Vagina (tissue), 2 donors: ENCODE measurements at regions not wholly inside any gene's neighbourhood (a gene's known extent, or its start where the extent isn't known, plus 50 kb on each side); places are given as distances from the start of the nearest gene placed in this dataset.

Experiments
- POLR2A ChIP-seq, 2 donors: fragments of 450-650 bp; IDR thresholded peaks; one replicate each; pipeline ENCODE4 v1.6.1; 2017; ENCODE audit warnings: antibody characterized with exemption in 2 of 2, mild to moderate bottlenecking in 2 of 2, moderate library complexity in 2 of 2
- TF ChIP-seq, protein P1 (sequence below), 3 experiments: fragments of 450-650 bp in 2 of 3; fragments of 200-600 bp in 1 of 3; sonication (generic) in 1 of 3; IDR thresholded peaks; one replicate each; pipeline ENCODE4 v1.5.1; 2017 to 2019; ENCODE audit warnings: antibody characterized with exemption in 3 of 3, mild to moderate bottlenecking in 2 of 3, moderate library complexity in 2 of 3

DNA sequence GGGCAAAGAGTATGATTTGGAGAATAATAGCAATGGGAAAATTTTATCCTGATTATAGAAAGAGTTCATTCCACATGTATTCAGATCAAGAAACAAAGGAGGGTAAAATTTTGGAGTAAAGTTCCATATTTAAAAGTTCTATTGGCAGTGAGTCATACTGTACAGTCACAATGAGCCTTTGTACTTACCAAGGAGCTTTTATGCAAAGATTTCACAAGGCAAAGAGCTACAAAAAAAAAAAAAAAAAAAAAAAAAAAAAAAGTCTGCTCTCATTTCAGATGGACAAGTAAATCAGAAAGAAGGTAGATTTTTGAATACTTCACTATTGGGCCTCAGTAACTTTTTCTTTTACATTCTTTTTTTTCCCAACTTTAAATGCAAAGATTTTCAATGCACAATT is 1802.2 kb upstream of the PIK3C3 start:
- TF ChIP-seq, protein P1, sequence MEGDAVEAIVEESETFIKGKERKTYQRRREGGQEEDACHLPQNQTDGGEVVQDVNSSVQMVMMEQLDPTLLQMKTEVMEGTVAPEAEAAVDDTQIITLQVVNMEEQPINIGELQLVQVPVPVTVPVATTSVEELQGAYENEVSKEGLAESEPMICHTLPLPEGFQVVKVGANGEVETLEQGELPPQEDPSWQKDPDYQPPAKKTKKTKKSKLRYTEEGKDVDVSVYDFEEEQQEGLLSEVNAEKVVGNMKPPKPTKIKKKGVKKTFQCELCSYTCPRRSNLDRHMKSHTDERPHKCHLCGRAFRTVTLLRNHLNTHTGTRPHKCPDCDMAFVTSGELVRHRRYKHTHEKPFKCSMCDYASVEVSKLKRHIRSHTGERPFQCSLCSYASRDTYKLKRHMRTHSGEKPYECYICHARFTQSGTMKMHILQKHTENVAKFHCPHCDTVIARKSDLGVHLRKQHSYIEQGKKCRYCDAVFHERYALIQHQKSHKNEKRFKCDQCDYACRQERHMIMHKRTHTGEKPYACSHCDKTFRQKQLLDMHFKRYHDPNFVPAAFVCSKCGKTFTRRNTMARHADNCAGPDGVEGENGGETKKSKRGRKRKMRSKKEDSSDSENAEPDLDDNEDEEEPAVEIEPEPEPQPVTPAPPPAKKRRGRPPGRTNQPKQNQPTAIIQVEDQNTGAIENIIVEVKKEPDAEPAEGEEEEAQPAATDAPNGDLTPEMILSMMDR (IDR thresholded peaks at IDR 0.05), result no peak
- TF ChIP-seq POLR2A (IDR thresholded peaks at IDR 0.05), result no peak
